Tibial nerve (tissue), 4 donors: ENCODE measurements at regions not wholly inside any gene's neighbourhood (a gene's known extent, or its start where the extent isn't known, plus 50 kb on each side); places are given as distances from the start of the nearest gene placed in this dataset.

Source experiments
- DNase-seq, 2 donors: peaks; one replicate each; pipeline ENCODE4 v3.0.0-alpha.2; 2019; ENCODE audit warnings: low spot score in 2 of 2
- H3K27ac ChIP-seq, 4 donors: fragments of 200-600 bp; sonication (generic) in 3 of 4; one replicate each; pipeline ENCODE4 v1.5.1; 2017 to 2019; ENCODE audit warnings: mild to moderate bottlenecking in 1 of 4
- H3K27me3 ChIP-seq, 2 donors: fragments of 200-600 bp; sonication (generic) in 1 of 2; one replicate each; pipeline versions ENCODE4 v1.5.1 to v1.6.0; 2017 to 2019
- H3K36me3 ChIP-seq, 3 donors: fragments of 200-600 bp; sonication (generic); one replicate each; pipeline ENCODE4 v1.5.1; 2018 to 2019
- H3K4me1 ChIP-seq, 4 donors: fragments of 200-600 bp; sonication (generic) in 3 of 4; one replicate each; pipeline ENCODE4 v1.5.1; 2017 to 2019
- H3K4me3 ChIP-seq, 4 donors: fragments of 200-600 bp; sonication (generic) in 3 of 4; one replicate each; pipeline ENCODE4 v1.5.1; 2017 to 2019; ENCODE audit warnings: mild to moderate bottlenecking in 1 of 4, moderate library complexity in 1 of 4
- H3K9me3 ChIP-seq, 4 donors: fragments of 200-600 bp; sonication (generic) in 3 of 4; one replicate each; pipeline ENCODE4 v1.5.1; 2017 to 2019
- EP300 ChIP-seq, 2 donors: sonication (generic); formaldehyde crosslinking; IDR thresholded peaks; one replicate each; pipeline ENCODE4 v1.6.1; 2017; ENCODE audit warnings: antibody characterized with exemption in 2 of 2, mild to moderate bottlenecking in 1 of 2
- POLR2A ChIP-seq, 2 donors: fragments of 450-650 bp; IDR thresholded peaks; one replicate each; pipeline ENCODE4 v1.6.1; 2017; ENCODE audit warnings: antibody characterized with exemption in 2 of 2, mild to moderate bottlenecking in 2 of 2, moderate library complexity in 2 of 2
- WGBS, 2 donors: methylation state at CpG; one replicate each; pipeline ENCODE4 v1.1.5; 2018; 5-methylcytosine and 5-hydroxymethylcytosine counted together
- TF ChIP-seq, protein P1 (sequence below), 5 experiments: fragments of 200-600 bp in 3 of 5; fragments of 450-650 bp in 2 of 5; sonication (generic) in 3 of 5; IDR thresholded peaks; one replicate each; pipeline ENCODE4 v1.5.1; 2016 to 2019; ENCODE audit warnings: antibody characterized with exemption in 5 of 5, mild to moderate bottlenecking in 3 of 5, moderate library complexity in 2 of 5

DNA sequence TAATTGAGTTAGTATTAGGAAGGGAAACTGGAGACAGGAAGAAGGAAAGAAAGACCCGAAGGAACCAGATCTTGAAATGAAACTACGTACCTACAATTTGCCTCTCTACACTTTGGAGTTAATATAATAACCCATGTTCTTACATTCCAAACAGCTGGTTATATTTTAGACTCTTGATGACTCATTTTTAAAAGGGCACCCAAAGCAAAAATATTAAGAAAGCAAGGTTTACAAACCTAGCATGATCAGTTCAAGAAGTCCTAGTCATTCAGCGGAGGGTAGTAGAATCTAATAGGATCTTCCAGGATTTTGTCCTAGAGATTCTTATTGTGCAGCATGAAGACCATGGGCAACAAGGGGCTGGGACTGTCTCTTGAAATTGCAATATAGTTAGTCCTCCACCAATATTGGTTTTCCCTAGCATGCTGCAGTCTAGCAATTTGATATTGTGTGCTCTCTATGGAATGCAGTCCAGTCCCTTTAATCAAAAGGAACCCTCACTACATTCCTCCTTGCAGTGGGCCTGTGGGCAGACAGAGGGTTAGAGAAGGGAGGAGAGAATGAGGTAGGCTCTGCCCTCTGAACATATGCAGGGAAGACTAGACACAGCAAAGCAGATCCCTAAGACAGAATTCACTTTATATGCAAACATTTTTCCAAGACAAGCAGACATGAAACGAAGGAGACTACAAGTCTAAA, 230.3 kb downstream of the INHBA start:
- no peak for DNase-seq
- WGBS, 2 donors: 64 to 68% methylated on average over 4 of the region's 4 CpGs
- H3K4me3 ChIP-seq: no peak overlapping the region

DNA sequence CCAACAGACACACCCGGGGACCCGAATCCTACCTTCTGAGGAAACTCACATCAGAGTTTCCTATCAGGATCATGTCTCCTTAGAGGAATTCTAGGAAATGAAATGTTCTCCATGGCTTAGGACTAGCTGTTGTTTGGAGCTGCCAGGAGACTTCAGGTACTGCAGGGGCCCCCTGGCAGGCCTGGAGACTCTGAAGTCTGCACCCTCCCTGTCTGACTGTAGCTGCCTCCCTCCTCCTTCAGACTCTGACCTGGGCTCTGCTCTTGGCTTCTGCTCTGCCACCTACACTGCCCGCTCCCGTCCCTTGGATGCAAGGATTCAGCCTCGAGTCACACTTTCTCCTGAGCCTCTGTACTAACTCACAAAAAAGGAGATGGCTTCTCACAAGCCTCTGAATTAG, 232.8 kb downstream of the INHBA start:
- no peak for DNase-seq
- TF ChIP-seq EP300 (IDR thresholded peaks at IDR 0.05) (no peak), POLR2A (IDR thresholded peaks at IDR 0.05) (no peak)
- TF ChIP-seq, protein P1, sequence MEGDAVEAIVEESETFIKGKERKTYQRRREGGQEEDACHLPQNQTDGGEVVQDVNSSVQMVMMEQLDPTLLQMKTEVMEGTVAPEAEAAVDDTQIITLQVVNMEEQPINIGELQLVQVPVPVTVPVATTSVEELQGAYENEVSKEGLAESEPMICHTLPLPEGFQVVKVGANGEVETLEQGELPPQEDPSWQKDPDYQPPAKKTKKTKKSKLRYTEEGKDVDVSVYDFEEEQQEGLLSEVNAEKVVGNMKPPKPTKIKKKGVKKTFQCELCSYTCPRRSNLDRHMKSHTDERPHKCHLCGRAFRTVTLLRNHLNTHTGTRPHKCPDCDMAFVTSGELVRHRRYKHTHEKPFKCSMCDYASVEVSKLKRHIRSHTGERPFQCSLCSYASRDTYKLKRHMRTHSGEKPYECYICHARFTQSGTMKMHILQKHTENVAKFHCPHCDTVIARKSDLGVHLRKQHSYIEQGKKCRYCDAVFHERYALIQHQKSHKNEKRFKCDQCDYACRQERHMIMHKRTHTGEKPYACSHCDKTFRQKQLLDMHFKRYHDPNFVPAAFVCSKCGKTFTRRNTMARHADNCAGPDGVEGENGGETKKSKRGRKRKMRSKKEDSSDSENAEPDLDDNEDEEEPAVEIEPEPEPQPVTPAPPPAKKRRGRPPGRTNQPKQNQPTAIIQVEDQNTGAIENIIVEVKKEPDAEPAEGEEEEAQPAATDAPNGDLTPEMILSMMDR (IDR thresholded peaks at IDR 0.05): no peak
- Histone ChIP-seq H3K4me3 (no peak overlapping the region), H3K4me1 (no peaks in the 10 kb centered on the region), H3K27ac (no peak overlapping the region), H3K9me3 (no peaks in the 10 kb centered on the region), H3K27me3 (peaks cover 0 to 2% of the 10 kb centered on the region in 2 donors), H3K36me3 (no peaks in the 10 kb centered on the region)
- 89 to 95% methylated on average over 5 of the region's 5 CpGs for WGBS, 2 donors

More for the DNA sequence above, 230.3 kb downstream of the INHBA start:
- Histone ChIP-seq H3K36me3 (no peaks in the 10 kb centered on the region), H3K4me1 (no peaks in the 10 kb centered on the region), H3K27me3 (peaks cover 0 to 2% of the 10 kb centered on the region in 2 donors), H3K9me3 (no peaks in the 10 kb centered on the region), H3K27ac (no peak overlapping the region)
- no peak for TF ChIP-seq POLR2A (IDR thresholded peaks at IDR 0.05)
- TF ChIP-seq EP300 (IDR thresholded peaks at IDR 0.05): no peak
- TF ChIP-seq, protein P1 (IDR thresholded peaks at IDR 0.05): no peak

DNA sequence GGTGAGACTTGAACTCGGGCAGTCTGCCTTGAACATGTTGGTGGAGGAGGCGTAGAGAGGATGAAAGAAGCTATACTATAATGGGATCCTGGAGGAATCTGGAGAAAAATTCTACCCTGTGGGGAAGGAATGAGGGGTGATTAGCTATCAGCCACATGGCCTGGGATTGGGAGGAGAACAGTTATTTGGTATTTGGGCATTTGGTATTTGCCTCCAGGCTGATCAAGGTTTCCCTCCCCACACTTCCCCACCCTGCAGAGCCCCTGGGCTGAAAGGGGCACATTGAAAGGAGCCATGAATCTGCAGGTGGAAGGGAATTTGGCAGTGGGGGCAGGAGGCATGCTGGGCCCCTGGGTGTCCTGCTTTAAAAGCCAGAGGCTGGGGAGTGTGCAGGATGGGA, 235.3 kb downstream of the INHBA start:
- Histone ChIP-seq H3K4me3 (no peak overlapping the region), H3K36me3 (no peaks in the 10 kb centered on the region), H3K27ac (no peak overlapping the region), H3K4me1 (no peaks in the 10 kb centered on the region), H3K27me3 (peaks cover 0 to 2% of the 10 kb centered on the region in 2 donors), H3K9me3 (no peaks in the 10 kb centered on the region)
- WGBS, 2 donors: 89 to 98% methylated on average over 2 of the region's 2 CpGs
- TF ChIP-seq, protein P1 (IDR thresholded peaks at IDR 0.05): no peak
- no peak for TF ChIP-seq EP300 (IDR thresholded peaks at IDR 0.05)
- TF ChIP-seq POLR2A (IDR thresholded peaks at IDR 0.05): no peak
- DNase-seq: no peak

DNA sequence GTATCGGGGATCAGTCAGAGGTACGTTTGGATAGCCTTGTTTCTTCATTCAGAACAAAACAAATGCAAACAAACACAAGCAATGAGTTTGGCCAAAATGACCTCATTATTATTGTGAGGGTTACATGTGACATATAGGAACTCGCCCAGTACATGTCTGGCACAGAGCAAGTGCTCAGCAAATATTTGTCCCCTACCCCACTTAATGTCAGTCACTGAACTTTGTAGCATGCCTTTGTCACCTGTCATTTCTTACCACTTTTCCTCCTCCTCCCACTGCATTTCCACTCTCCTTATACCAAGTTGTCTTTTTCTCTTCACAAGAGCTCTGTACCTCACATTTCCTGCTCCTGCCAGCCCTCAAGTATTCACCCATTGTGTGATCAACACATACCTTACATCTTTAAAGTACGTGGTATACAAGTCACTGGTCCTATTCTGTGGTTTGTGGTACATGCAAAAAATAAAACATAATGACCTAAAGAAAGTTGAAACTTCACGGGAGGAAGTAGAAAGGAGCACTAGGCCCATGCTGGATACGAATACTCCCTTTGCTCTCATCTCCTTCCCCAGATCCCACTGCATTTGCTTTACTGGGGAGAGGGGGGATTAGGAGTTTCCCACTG, 236.0 kb downstream of the INHBA start:
- Histone ChIP-seq H3K9me3 (no peaks in the 10 kb centered on the region), H3K36me3 (no peaks in the 10 kb centered on the region), H3K27me3 (peaks cover 0 to 2% of the 10 kb centered on the region in 2 donors), H3K4me3 (no peak overlapping the region), H3K27ac (no peak overlapping the region), H3K4me1 (no peaks in the 10 kb centered on the region)
- WGBS, 2 donors: 84 to 85% methylated on average over 6 of the region's 6 CpGs
- DNase-seq: no peak
- TF ChIP-seq POLR2A (IDR thresholded peaks at IDR 0.05) (no peak), EP300 (IDR thresholded peaks at IDR 0.05) (no peak)
- TF ChIP-seq, protein P1 (IDR thresholded peaks at IDR 0.05): no peak

DNA sequence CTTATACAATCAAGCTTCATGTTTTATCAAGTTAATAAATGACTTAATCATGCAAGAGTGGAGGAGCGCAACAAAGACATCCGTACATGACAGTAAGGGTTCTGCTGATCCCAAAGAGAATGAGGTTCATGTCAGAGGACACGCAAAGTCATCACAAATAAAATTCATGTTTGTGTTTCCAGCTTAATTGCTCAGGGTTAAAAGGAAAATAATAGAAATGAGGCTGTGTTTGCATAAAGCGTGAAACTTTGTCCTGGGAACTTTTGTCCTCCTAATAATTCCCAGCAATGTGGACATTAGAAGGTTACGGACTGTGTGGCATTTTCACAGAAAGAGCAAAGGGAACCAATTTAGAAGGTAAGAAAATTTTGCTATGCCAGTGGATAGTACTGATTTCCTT, 237.3 kb downstream of the INHBA start:
- Histone ChIP-seq H3K9me3 (no peaks in the 10 kb centered on the region), H3K4me1 (no peaks in the 10 kb centered on the region), H3K27ac (no peak overlapping the region), H3K27me3 (peaks cover 0 to 2% of the 10 kb centered on the region in 2 donors), H3K4me3 (no peak overlapping the region), H3K36me3 (no peaks in the 10 kb centered on the region)
- 92 to 93% methylated on average over 5 of the region's 5 CpGs for WGBS, 2 donors
- TF ChIP-seq EP300 (IDR thresholded peaks at IDR 0.05): no peak
- TF ChIP-seq POLR2A (IDR thresholded peaks at IDR 0.05): no peak
- TF ChIP-seq, protein P1 (IDR thresholded peaks at IDR 0.05): no peak
- no peak for DNase-seq
